ENCODE measurements at regions not wholly inside any gene's neighbourhood (a gene's known extent, or its start where the extent isn't known, plus 50 kb on each side); places are given as distances from the start of the nearest gene placed in this dataset.

GRCh38 chr5:103620851-103621547, 58.4 kb upstream of the NUDT12 start:
- DNase-seq = no peak

GRCh38 chr5:103617913-103618312, 55.3 kb upstream of the NUDT12 start:
- DNase-seq = no peak

GRCh38 chr5:103617090-103617489, 54.5 kb upstream of the NUDT12 start:
- DNase-seq = no peak

DNA sequence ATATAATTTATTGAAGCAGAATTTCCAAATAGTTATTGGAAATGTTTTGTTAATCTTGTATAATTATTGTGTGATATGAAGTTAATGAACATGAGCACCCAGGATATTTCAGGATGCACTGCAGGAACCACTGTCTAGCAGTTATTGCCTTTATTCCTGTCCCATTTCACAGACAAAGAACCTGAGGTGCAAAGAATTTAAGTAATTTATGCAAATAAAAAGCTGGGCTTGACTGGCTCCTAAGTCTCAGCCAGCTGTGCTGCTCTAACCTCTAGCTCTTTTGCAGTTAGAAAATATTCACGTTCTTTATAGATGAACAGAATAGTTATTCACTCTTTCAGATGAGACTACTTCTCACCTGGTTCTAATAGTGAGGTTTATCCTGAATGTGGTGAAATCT, 50.0 kb upstream of the NUDT12 start:
- DNase-seq = no peak

Measured in CD4-positive, alpha-beta T cell treated with Interleukin-6 for 4 hours (primary cell).